ENCODE measurements at regions not wholly inside any gene's neighbourhood (a gene's known extent, or its start where the extent isn't known, plus 50 kb on each side); places are given as distances from the start of the nearest gene placed in this dataset.
"Not testable (repeated sequence)": the region's sequence is repeated elsewhere in the genome, so short reads cannot be mapped to it uniquely, and the experiment has no call there.

- Mint-ChIP-seq H3K27ac (no peak overlapping the region), H3K27me3 (peaks cover 5% of the 10 kb centered on the region), H3K9me3 (no peaks in the 10 kb centered on the region), H3K36me3 (no peaks in the 10 kb centered on the region), H3K4me3 (no peak overlapping the region), H3K4me1 (no peaks in the 10 kb centered on the region)
These were observed 162.0 kb upstream of the DTNBP1 start for GRCh38 chr6:15824811-15825210.

- Mint-ChIP-seq H3K27me3 (peaks cover 5% of the 10 kb centered on the region), H3K27ac (no peak overlapping the region), H3K4me3 (no peak overlapping the region), H3K9me3 (no peaks in the 10 kb centered on the region), H3K4me1 (no peaks in the 10 kb centered on the region), H3K36me3 (no peaks in the 10 kb centered on the region)
These were observed 161.1 kb upstream of the DTNBP1 start for GRCh38 chr6:15823838-15824414.

- Mint-ChIP-seq H3K36me3 (no peaks in the 10 kb centered on the region), H3K4me1 (no peaks in the 10 kb centered on the region), H3K9me3 (no peaks in the 10 kb centered on the region), H3K27me3 (peaks cover 5% of the 10 kb centered on the region), H3K27ac (no peak overlapping the region), H3K4me3 (no peak overlapping the region)
These were observed 160.0 kb upstream of the DTNBP1 start for GRCh38 chr6:15822835-15823234.

GRCh38 chr6:15819841-15820240, 157.0 kb upstream of the DTNBP1 start:
- H3K36me3 Mint-ChIP-seq: no peaks in the 10 kb centered on the region
- no peaks in the 10 kb centered on the region for H3K4me1 Mint-ChIP-seq
- H3K4me3 Mint-ChIP-seq: no peak overlapping the region
- peaks cover 3% of the 10 kb centered on the region for H3K27me3 Mint-ChIP-seq
- no peaks in the 10 kb centered on the region for H3K9me3 Mint-ChIP-seq
- no peak overlapping the region for H3K27ac Mint-ChIP-seq

- Mint-ChIP-seq H3K27me3 (peaks cover 4% of the 10 kb centered on the region), H3K4me3 (no peak overlapping the region), H3K27ac (no peak overlapping the region), H3K4me1 (no peaks in the 10 kb centered on the region), H3K36me3 (no peaks in the 10 kb centered on the region), H3K9me3 (no peaks in the 10 kb centered on the region)
These were observed 156.4 kb upstream of the DTNBP1 start for GRCh38 chr6:15819226-15819625.

GRCh38 chr6:15818491-15818890, 155.7 kb upstream of the DTNBP1 start:
- no peak overlapping the region for H3K27ac Mint-ChIP-seq
- peaks cover 4% of the 10 kb centered on the region for H3K27me3 Mint-ChIP-seq
- H3K36me3 Mint-ChIP-seq: no peaks in the 10 kb centered on the region
- no peaks in the 10 kb centered on the region for H3K4me1 Mint-ChIP-seq
- H3K4me3 Mint-ChIP-seq: no peak overlapping the region
- H3K9me3 Mint-ChIP-seq: no peaks in the 10 kb centered on the region

GRCh38 chr6:15818044-15818443, 155.2 kb upstream of the DTNBP1 start:
- H3K4me3 Mint-ChIP-seq: no peak overlapping the region
- no peak overlapping the region for H3K27ac Mint-ChIP-seq
- no peaks in the 10 kb centered on the region for H3K4me1 Mint-ChIP-seq
- no peaks in the 10 kb centered on the region for H3K9me3 Mint-ChIP-seq
- H3K36me3 Mint-ChIP-seq: no peaks in the 10 kb centered on the region
- peaks cover 4% of the 10 kb centered on the region for H3K27me3 Mint-ChIP-seq

- H3K9me3 Mint-ChIP-seq: no peaks in the 10 kb centered on the region
- H3K4me1 Mint-ChIP-seq: no peaks in the 10 kb centered on the region
- H3K36me3 Mint-ChIP-seq: no peaks in the 10 kb centered on the region
- H3K4me3 Mint-ChIP-seq: no peak overlapping the region
- no peak overlapping the region for H3K27ac Mint-ChIP-seq
- peaks cover 4% of the 10 kb centered on the region for H3K27me3 Mint-ChIP-seq
These were observed 154.3 kb upstream of the DTNBP1 start for GRCh38 chr6:15817100-15817499.

GRCh38 chr6:15816661-15817060, 153.8 kb upstream of the DTNBP1 start:
- H3K4me1 Mint-ChIP-seq: no peaks in the 10 kb centered on the region
- no peaks in the 10 kb centered on the region for H3K36me3 Mint-ChIP-seq
- no peak overlapping the region for H3K27ac Mint-ChIP-seq
- no peak overlapping the region for H3K4me3 Mint-ChIP-seq
- no peaks in the 10 kb centered on the region for H3K9me3 Mint-ChIP-seq
- H3K27me3 Mint-ChIP-seq: peaks cover 4% of the 10 kb centered on the region

- not testable (repeated sequence) for H3K27ac Mint-ChIP-seq, H3K9me3 Mint-ChIP-seq, H3K27me3 Mint-ChIP-seq
These were observed 150.9 kb upstream of the DTNBP1 start for GRCh38 chr6:15813698-15814097.

GRCh38 chr6:15811107-15811506, 148.3 kb upstream of the DTNBP1 start:
- H3K27me3 Mint-ChIP-seq: peaks cover 11% of the 10 kb centered on the region
- H3K9me3 Mint-ChIP-seq: no peaks in the 10 kb centered on the region
- no peaks in the 10 kb centered on the region for H3K4me1 Mint-ChIP-seq
- H3K36me3 Mint-ChIP-seq: no peaks in the 10 kb centered on the region
- no peak overlapping the region for H3K27ac Mint-ChIP-seq
- H3K4me3 Mint-ChIP-seq: no peak overlapping the region

More at GRCh38 chr6:15813698-15814097, 150.9 kb upstream of the DTNBP1 start:
- not testable (repeated sequence) for H3K36me3 Mint-ChIP-seq, H3K4me1 Mint-ChIP-seq, H3K4me3 Mint-ChIP-seq

- H3K4me1 Mint-ChIP-seq: no peaks in the 10 kb centered on the region
- H3K4me3 Mint-ChIP-seq: no peak overlapping the region
- H3K27ac Mint-ChIP-seq: no peak overlapping the region
- no peaks in the 10 kb centered on the region for H3K36me3 Mint-ChIP-seq
- H3K9me3 Mint-ChIP-seq: no peaks in the 10 kb centered on the region
- H3K27me3 Mint-ChIP-seq: peaks cover 11% of the 10 kb centered on the region
These were observed 147.8 kb upstream of the DTNBP1 start for GRCh38 chr6:15810618-15811017.

GRCh38 chr6:15809367-15809766, 146.5 kb upstream of the DTNBP1 start:
- no peaks in the 10 kb centered on the region for H3K36me3 Mint-ChIP-seq
- H3K9me3 Mint-ChIP-seq: no peaks in the 10 kb centered on the region
- no peak overlapping the region for H3K27ac Mint-ChIP-seq
- no peak overlapping the region for H3K4me3 Mint-ChIP-seq
- H3K27me3 Mint-ChIP-seq: peaks cover 7% of the 10 kb centered on the region
- H3K4me1 Mint-ChIP-seq: no peaks in the 10 kb centered on the region

- no peak overlapping the region for H3K4me3 Mint-ChIP-seq
- peaks cover 5% of the 10 kb centered on the region for H3K27me3 Mint-ChIP-seq
- H3K27ac Mint-ChIP-seq: no peak overlapping the region
- no peaks in the 10 kb centered on the region for H3K4me1 Mint-ChIP-seq
- H3K36me3 Mint-ChIP-seq: no peaks in the 10 kb centered on the region
- H3K9me3 Mint-ChIP-seq: no peaks in the 10 kb centered on the region
These were observed 141.6 kb upstream of the DTNBP1 start for GRCh38 chr6:15804164-15805154.

- no peak overlapping the region for H3K4me3 Mint-ChIP-seq
- H3K27ac Mint-ChIP-seq: no peak overlapping the region
These were observed 139.6 kb upstream of the DTNBP1 start for GRCh38 chr6:15802466-15802865.

GRCh38 chr6:15801912-15802311, 139.1 kb upstream of the DTNBP1 start:
- H3K4me3 Mint-ChIP-seq: no peak overlapping the region
- no peaks in the 10 kb centered on the region for H3K9me3 Mint-ChIP-seq
- H3K36me3 Mint-ChIP-seq: peaks cover 2% of the 10 kb centered on the region
- H3K27ac Mint-ChIP-seq: no peak overlapping the region
- H3K27me3 Mint-ChIP-seq: no peaks in the 10 kb centered on the region
- H3K4me1 Mint-ChIP-seq: no peaks in the 10 kb centered on the region

More at GRCh38 chr6:15802466-15802865, 139.6 kb upstream of the DTNBP1 start:
- Mint-ChIP-seq H3K36me3 (no peaks in the 10 kb centered on the region), H3K27me3 (peaks cover 1% of the 10 kb centered on the region), H3K4me1 (no peaks in the 10 kb centered on the region), H3K9me3 (no peaks in the 10 kb centered on the region)

Measured in activated naive CD4-positive, alpha-beta T cell treated with anti-CD3 and anti-CD28 coated beads, Interleukin-2, amount 50 U/mL, for 24 hours (primary cell).